GM19351 (cell line): ENCODE measurements at regions not wholly inside any gene's neighbourhood (a gene's known extent, or its start where the extent isn't known, plus 50 kb on each side); places are given as distances from the start of the nearest gene placed in this dataset.

Experiments used
- ATAC-seq: cut with Tn5 transposase; IDR thresholded peaks from one replicate; pipeline ENCODE4 v1.9.1; 2021; ENCODE audit warnings: mild to moderate bottlenecking, moderate library complexity; ENCODE audit not compliant: unreplicated experiment

GRCh38 chr2:21668078-21668710 lies 544.4 kb downstream of the TDRD15 start:
- no peak for ATAC-seq

DNA sequence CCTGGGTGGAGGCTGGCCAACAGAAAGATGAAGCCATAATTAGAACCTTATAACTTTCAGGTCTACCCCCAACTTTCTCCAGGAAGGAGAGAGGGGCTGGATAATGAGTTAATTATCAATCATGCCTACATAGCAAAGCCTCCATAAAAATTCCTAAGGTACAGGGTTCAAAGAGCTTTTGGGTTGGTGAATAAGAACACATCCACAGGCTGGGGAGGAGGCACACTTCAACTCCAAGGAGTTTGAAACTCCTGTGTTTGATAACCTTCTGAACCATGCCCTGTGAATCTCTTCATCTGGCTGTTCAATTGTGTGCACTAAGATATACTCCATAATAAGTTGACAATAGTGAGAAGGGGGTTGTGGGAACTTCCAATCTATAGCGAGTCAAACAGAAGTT lies 552.3 kb downstream of the TDRD15 start:
- no peak for ATAC-seq

DNA sequence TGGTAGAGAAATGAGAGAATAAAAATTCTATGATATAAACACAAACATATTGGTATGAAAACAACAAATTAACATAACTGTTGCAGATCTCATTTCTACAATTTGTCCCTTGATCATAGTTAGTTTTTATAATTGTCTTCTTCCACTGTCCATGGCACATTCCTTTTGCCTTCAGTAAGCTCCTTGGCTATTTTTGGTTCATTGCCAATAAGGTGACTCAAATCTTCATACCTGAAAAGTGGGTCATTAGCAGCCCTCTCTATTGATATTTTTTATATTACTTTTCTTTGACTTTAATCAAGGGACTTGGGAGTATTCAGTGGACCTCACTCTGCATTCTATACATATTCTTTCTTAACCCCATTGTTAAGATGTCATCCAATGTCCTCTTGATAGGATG lies 552.9 kb downstream of the TDRD15 start:
- no peak for ATAC-seq

DNA sequence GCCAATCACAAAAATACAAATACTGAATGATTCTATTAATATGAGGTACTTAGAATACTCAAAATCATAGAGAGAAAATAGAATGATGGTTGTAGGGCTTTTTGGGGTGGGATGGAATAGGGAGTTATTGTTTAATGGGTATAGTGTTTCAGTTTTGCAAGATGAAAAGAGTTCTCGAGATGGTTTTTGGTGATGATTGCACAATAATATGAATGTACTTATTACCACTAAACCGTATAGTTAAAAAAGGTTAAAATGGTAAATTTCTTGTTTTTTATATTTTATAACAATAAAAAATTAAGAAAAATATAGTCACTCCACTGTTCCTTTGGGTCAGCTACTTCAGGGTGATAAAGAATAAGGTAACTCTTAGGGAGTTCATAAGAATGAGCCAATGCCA lies 560.1 kb downstream of the TDRD15 start:
- no peak for ATAC-seq

DNA sequence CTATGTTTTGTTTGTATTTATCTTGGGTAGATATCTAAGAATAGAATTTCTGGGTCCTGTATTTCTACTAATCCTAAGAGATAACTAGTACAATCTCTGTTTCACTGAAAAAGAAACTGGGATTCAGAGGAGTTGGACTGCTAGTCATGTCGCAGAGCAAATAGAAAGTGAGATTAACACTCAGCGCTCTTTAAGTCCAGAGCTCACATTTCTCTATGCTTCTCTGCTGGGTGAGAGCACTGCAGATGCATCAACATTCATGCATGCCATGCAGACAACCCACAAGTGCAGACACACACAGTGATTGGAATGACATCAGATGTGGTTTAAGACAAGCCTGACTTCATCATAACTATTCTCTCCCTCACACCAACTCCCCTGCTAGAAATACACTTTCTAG lies 563.8 kb downstream of the TDRD15 start:
- ATAC-seq, result no peak

DNA sequence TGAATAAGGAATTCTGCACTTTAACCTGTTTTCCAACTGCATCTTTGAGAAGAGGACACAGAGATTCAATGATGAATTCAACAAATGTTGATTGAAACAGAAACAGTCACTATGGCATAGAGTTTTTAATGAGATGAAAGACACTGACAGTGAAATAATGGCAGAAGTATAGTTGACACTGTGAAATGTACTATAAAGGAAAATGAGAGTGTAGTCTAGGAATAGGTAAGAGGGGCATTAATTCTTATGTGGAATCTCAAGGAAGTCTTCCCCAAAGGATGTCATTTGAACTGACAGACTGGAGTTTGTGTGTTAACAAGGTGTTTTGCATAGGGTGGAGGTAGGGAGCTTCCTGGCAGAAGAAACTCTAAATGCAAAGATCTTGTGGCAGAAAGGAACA lies 566.2 kb downstream of the TDRD15 start:
- no peak for ATAC-seq

DNA sequence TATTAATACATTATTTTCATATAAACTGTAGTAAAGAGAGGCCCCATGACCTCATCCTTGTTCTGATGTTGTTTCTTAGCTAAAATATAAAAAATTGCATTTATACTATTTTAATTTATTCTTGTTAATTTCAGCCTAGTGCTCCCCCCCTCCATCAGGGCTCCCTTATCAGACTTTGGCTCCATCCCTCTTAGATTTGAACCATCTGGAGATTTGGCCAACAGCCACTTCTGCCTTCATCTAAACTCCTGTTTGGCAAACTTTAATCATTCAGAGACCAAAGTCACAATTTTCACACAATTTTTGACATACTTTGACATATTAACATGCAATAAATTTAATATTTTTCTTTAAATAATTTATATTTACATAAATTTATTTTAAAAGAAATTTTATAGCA lies 569.3 kb downstream of the TDRD15 start:
- ATAC-seq, result no peak

DNA sequence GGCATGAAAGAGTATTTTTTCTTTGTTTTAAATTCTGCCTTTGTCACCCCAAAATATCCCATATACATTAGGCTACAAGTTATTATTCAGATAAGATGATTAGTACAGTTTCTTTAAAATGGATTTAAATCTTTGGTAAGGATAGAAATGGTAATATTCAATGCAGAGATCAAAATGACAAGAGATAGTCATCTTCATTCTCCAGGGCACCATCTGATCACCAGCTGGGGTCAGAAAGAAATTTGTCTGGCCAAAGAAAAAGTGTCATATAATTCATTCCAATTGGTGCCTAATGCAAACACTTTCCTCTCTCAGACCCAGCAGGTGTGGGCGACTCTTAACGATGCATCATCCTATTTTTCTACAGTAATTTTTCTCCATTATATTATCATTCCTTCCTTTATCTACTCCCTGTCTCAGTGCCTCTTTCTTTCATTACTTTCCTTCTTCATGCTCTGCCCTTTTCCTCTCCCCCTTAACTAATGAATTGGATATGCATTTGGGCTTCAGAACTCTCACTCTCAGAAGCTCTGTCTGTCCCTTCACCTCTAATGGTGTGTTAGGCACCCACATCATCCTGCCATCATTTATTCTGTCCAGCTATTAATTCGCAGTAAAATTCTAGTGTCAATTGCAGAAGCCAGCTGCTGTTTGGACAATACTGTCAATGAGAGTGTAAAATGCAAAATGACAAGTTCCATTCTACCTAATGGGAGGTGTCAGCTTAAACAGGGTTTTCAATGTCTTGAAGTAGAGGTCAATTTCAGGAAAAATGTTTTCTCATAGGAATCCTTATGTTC lies 570.5 kb downstream of the TDRD15 start:
- no peak for ATAC-seq

DNA sequence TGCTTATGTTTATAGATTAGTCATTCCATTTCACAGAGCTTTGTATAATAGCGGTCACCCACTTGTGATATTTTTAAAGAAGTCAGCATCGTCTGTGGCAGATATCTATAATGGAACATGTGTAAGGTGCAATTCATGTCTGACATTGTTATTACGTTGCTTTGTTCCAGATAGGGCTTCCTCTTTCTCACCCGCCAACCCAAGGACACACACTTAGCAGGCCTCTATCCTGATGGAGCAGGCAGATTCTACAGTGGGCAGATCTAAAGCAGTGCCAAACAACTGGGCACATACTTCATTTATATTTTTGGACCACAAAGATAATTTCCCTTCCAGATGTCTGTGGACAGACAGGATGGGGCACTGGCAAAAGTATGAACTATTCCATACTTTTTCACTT lies 573.1 kb downstream of the TDRD15 start:
- ATAC-seq, result no peak

DNA sequence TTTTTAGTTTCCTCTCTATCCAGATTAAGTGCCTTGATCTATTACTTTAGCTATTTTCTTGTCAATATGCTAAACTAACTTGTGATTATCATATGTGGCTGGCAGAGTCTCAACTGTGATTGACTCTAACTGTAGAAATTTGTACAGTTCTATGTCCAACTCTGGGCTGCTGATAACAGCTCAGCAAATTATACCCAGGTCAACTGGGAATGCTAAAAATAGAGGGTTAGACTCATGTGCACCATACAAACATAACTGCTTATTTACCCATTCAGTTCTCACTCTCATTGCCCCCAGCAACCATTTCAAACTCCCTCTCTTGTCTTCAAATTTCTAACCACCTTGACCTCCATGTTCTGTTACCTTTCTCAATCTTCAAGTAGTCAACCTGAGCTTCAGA lies 576.9 kb downstream of the TDRD15 start:
- no peak for ATAC-seq

- no peak for ATAC-seq
Measured at GRCh38 chr2:21710031-21710430, 586.3 kb downstream of the TDRD15 start.

DNA sequence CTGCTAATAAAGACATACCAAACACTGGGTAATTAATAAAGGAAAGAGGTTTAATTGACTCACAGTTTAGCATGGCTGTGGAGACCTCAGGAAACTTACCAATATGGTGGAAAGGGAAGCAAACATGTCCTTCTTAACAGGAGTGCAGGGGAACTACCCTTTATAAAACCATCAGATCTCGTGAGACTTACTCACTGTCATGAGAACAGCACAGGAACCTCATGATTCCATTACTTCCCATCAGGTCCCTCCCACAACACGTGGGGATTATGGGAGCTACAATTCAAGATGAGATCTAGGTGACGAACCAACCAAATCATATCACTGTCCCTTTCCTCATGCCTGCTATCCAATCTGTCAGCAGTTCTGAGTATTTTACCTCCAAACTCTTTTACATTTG lies 586.7 kb downstream of the TDRD15 start:
- no peak for ATAC-seq

DNA sequence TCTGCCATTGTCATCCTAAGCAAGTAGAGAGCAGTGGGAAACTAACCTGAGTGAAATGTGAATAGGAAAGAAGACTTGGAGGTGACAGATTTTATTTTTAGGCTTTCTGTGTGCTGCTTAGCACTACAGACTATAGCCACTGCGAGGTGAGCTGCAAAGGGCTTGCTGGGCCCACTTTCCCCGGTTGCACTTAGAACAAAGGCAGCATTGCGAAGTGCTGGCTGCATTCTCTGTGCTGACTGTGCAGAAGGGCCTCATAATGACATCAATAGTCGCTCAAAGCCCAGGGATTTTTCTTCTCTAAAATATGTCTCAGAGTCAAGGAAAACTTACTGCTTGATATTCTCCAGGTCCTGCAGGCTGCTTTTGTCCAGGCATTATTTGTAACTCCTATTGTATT lies 592.1 kb downstream of the TDRD15 start:
- ATAC-seq, result no peak

DNA sequence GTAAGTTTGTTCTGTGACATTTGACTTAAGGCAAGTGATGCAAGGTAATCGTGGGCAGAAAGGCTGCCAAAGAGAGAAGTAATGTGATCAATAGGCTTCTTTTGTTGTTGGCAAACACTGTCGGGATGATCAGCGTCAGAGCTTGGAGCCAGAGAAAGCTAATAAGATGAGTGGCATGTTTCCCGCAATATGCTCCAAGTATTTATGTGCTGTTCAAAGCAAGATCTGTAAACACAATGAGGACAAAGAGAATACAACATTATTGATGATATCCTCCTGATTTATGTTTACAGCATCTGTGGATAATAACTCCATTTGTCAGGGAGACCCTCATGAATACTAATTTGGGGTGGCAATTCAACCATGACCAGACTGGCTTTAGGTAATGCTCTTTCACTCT lies 603.3 kb downstream of the TDRD15 start:
- ATAC-seq, result no peak

DNA sequence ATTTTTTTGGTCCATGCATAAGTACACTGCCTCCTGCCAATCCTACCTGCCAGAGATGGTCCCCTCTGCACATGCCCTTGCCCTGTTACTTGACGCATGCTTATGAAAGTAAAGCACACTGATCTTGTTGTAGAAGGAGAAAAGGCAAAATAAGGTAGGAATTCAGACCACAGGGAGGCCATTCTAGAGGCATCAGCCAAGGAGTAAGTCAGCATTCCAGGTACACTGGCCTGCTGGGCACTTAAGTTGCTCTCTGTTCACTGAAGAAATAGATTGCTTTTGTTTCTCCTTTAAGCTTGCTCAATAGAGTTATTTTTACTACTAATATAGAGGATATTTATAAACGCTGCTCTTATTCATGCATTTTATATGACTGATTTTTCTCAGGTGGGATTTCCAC lies 604.4 kb downstream of the TDRD15 start:
- no peak for ATAC-seq

GRCh38 chr2:21730141-21730540 lies 606.4 kb downstream of the TDRD15 start:
- ATAC-seq, result no peak

- no peak for ATAC-seq
Measured at GRCh38 chr2:21740484-21740883, 616.7 kb downstream of the TDRD15 start.

DNA sequence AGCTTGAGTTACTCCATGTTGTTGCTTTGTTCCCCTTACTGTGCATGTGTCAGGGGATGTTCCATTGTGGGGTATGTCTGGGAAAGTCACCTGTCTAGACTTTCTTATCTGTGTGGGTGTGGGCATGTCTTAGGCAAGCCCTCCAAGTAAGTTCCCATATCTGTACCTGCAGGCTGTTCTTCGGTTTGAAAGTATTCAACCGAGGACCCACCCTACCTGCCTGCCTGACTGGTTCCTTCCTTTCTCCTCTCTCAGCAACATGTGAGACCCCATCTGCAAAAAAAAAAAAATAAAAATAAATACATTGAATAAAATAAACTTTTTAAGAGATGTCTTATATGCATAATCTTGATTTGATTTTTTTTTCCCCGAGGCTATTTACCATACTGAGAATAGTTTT lies 622.7 kb downstream of the TDRD15 start:
- no peak for ATAC-seq

GRCh38 chr2:21748501-21748900 lies 624.7 kb downstream of the TDRD15 start:
- ATAC-seq, result no peak

- ATAC-seq, result no peak
Measured at GRCh38 chr2:21754164-21754788, 630.5 kb downstream of the TDRD15 start.

GRCh38 chr2:21757805-21758430 lies 634.1 kb downstream of the TDRD15 start:
- no peak for ATAC-seq

- no peak for ATAC-seq
Measured at GRCh38 chr2:21759819-21760218, 636.1 kb downstream of the TDRD15 start.
